KMS-11 (cell line): ENCODE measurements at regions not wholly inside any gene's neighbourhood (a gene's known extent, or its start where the extent isn't known, plus 50 kb on each side); places are given as distances from the start of the nearest gene placed in this dataset.
A peak's percentile ranks its signal among the peaks of the same experiment; 100 is the strongest.

ENCODE experiments used
- H2AFZ ChIP-seq: fragments of 200-600 bp; sonication (generic); 2 replicates; pipeline ENCODE4 v1.6.1; 2016; ENCODE audit warnings: antibody characterized with exemption, mixed run types, low read depth
- H3K27ac ChIP-seq: fragments of 200-600 bp; sonication (generic); 2 replicates; pipeline ENCODE4 v1.6.1; 2016; ENCODE audit warnings: mild to moderate bottlenecking, mixed run types
- H3K27me3 ChIP-seq: fragments of 200-600 bp; sonication (generic); 2 replicates; pipeline ENCODE4 v1.6.1; 2017; ENCODE audit warnings: mild to moderate bottlenecking, low read depth, mixed run types, moderate library complexity; ENCODE audit not compliant: insufficient read depth
- H3K36me3 ChIP-seq: fragments of 200-600 bp; sonication (generic); 2 replicates; pipeline ENCODE4 v1.6.1; 2017; ENCODE audit warnings: mild to moderate bottlenecking, mixed run types; ENCODE audit not compliant: insufficient read depth
- H3K4me1 ChIP-seq: fragments of 200-600 bp; sonication (generic); 2 replicates; pipeline ENCODE4 v1.6.1; 2016; ENCODE audit warnings: mild to moderate bottlenecking, low read depth, mixed run types; ENCODE audit not compliant: poor library complexity, severe bottlenecking
- H3K4me2 ChIP-seq: fragments of 200-600 bp; sonication (generic); 2 replicates; pipeline ENCODE4 v1.7.0; 2016; ENCODE audit warnings: mild to moderate bottlenecking, mixed run types
- H3K4me3 ChIP-seq: fragments of 200-600 bp; sonication (generic); IDR thresholded peaks from 2 replicates; pipeline ENCODE4 v1.6.1; 2017; ENCODE audit warnings: low read depth, low read length, mixed read lengths; ENCODE audit not compliant: insufficient read depth
- H3K79me2 ChIP-seq: fragments of 200-600 bp; sonication (generic); 2 replicates; pipeline ENCODE4 v1.6.1; 2016; ENCODE audit warnings: low read depth, mixed run types; ENCODE audit not compliant: insufficient read depth
- H3K9ac ChIP-seq: fragments of 200-600 bp; sonication (generic); 2 replicates; pipeline ENCODE4 v1.6.1; 2016; ENCODE audit warnings: mild to moderate bottlenecking, mixed run types
- H4K20me1 ChIP-seq: fragments of 200-600 bp; sonication (generic); 2 replicates; pipeline ENCODE4 v1.6.1; 2016; ENCODE audit warnings: mild to moderate bottlenecking, mixed run types; ENCODE audit not compliant: insufficient read depth
- TF ChIP-seq, protein P1 (sequence below): fragments of 200-600 bp; sonication (generic); conservative IDR thresholded peaks from 2 replicates; pipeline ENCODE4 v1.6.1; 2017; ENCODE audit warnings: low read depth, mild to moderate bottlenecking, antibody characterized with exemption, low read length, moderate library complexity, mixed read lengths

DNA sequence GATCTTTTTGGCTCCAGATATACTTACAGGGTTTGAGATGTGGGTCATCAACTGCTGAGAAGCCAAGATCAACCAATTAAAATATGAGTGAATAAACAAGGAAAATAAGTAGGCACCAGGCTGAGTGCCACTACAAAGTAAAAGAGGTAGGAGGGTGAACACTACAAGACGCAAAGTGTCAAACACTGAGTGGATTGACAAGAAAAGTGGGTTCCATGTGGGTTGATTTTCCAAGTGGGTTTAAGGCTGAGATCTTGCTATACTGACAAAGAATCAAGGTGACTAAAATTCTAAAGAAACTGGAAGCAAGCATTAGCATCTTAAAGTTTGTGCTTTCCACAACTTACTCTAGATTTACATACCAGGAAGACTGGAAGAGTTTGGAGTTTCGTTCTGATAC, 160.4 kb upstream of the SPACA1 start:
- Histone ChIP-seq H3K79me2 (no peaks in the 10 kb centered on the region), H3K9ac (no peak overlapping the region), H3K27me3 (no peaks in the 10 kb centered on the region), H3K4me1 (no peaks in the 10 kb centered on the region), H3K36me3 (no peaks in the 10 kb centered on the region), H3K4me3 (no peak overlapping the region), H4K20me1 (no peaks in the 10 kb centered on the region), H3K4me2 (no peak overlapping the region), H3K27ac (no peak overlapping the region), H2AFZ (no peak overlapping the region)
- TF ChIP-seq, protein P1, sequence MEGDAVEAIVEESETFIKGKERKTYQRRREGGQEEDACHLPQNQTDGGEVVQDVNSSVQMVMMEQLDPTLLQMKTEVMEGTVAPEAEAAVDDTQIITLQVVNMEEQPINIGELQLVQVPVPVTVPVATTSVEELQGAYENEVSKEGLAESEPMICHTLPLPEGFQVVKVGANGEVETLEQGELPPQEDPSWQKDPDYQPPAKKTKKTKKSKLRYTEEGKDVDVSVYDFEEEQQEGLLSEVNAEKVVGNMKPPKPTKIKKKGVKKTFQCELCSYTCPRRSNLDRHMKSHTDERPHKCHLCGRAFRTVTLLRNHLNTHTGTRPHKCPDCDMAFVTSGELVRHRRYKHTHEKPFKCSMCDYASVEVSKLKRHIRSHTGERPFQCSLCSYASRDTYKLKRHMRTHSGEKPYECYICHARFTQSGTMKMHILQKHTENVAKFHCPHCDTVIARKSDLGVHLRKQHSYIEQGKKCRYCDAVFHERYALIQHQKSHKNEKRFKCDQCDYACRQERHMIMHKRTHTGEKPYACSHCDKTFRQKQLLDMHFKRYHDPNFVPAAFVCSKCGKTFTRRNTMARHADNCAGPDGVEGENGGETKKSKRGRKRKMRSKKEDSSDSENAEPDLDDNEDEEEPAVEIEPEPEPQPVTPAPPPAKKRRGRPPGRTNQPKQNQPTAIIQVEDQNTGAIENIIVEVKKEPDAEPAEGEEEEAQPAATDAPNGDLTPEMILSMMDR, result no peak

DNA sequence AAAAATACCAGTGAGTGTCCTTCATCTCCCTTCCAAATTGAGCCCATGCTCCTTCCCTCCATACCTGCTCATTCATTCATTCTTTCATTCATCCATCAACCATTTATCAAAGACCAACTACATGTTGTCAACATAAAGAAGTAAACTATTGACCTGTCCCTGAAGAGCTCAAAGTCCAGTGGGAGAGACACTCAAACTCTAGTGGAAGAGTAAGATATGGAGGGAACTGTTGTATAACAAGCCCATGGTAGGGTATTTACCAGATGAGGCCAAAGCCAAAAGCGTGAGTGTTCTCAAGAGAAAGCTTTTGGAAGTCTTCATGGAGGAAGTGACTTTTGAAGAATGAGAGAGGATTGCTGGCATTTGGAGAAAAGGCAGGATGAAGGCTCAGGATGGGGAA, 163.4 kb upstream of the SPACA1 start:
- Histone ChIP-seq H3K4me3 (no peak overlapping the region), H4K20me1 (no peaks in the 10 kb centered on the region), H3K36me3 (no peaks in the 10 kb centered on the region), H2AFZ (no peak overlapping the region), H3K79me2 (no peaks in the 10 kb centered on the region), H3K4me1 (peaks cover 18% of the 10 kb centered on the region), H3K9ac (no peak overlapping the region), H3K27ac (no peak overlapping the region), H3K27me3 (no peaks in the 10 kb centered on the region), H3K4me2 (no peak overlapping the region)
- TF ChIP-seq, protein P1, result no peak

DNA sequence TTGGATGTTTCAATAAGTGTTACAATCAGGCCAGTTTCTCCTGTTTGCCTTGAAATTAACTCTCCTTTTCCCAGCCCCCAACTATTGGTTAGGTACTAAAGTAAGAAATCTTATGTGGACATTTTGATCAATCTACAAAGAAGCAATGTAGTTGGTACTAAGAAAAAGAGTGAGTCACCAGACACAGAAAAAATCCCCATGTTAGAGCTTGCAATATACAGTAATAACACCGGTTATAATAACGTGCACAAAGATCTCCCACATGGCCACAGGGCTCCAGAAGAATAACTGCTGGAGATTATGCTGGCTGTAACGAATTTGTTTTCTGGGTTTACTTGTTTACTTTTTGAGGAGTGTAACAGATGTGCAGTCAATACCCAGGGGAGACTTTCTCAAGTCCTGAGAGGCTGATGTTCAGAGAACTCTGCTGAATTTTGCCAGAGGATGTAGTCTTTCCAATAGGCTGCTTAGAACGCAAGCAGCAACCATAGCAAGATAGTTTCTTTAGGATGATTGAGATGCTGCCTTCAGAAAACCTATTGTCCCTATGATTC, 166.2 kb upstream of the SPACA1 start:
- H3K4me2 ChIP-seq, result no peak overlapping the region
- H3K9ac ChIP-seq, result no peak overlapping the region
- H3K4me3 ChIP-seq, result no peak overlapping the region
- H3K27me3 ChIP-seq, result no peaks in the 10 kb centered on the region
- peaks cover 34% of the 10 kb centered on the region for H3K4me1 ChIP-seq
- no peak overlapping the region for H2AFZ ChIP-seq
- no peaks in the 10 kb centered on the region for H3K79me2 ChIP-seq
- no peaks in the 10 kb centered on the region for H4K20me1 ChIP-seq
- H3K36me3 ChIP-seq, result no peaks in the 10 kb centered on the region
- TF ChIP-seq, protein P1, result no peak
- no peak overlapping the region for H3K27ac ChIP-seq

DNA sequence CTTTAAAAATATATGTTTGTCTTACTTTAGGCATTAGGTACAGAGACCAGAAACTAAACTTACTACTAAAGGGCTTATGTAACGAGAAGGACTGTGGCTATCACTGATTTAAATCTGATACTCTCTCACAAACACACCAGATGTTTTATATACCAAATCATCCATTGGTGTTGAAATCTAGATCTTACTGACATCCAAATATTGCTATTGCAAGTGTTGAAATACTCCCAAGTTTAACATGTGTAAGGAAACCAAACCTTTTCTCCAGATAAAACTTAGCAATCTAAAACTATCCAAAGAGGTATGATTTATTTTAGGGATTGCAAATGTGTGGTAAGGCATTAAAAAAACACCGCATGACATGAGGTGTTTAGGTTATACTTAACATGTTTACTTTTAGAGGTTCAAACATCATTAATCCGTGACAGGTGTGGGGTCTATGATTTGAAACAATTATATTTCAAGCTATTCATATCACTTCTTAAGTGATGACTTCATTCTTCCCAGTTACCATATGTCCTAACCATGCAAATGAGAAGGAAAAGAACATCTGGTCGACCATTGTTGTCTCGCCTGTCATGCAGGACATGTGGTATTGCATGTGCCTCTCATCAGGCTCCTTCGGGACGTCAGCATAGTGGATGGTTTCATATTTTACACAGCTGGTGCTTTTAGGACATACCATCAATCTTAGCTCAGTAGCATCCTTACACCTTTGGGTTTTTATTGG, 168.3 kb upstream of the SPACA1 start:
- H4K20me1 ChIP-seq, result no peaks in the 10 kb centered on the region
- no peaks in the 10 kb centered on the region for H3K79me2 ChIP-seq
- TF ChIP-seq, protein P1, result no peak
- H3K9ac ChIP-seq, result no peak overlapping the region
- no peak overlapping the region for H3K4me3 ChIP-seq
- H3K27me3 ChIP-seq, result no peaks in the 10 kb centered on the region
- H3K27ac ChIP-seq, result peak overlapping the region; percentile 41
- H3K36me3 ChIP-seq, result no peaks in the 10 kb centered on the region
- H3K4me2 ChIP-seq, result peak overlapping the region; percentile 61; the same call in 1 of the 2 replicates
- H2AFZ ChIP-seq, result peak overlapping the region; percentile 31
- peaks cover 34% of the 10 kb centered on the region for H3K4me1 ChIP-seq
